Tibial artery (tissue), 4 donors: ENCODE measurements at regions not wholly inside any gene's neighbourhood (a gene's known extent, or its start where the extent isn't known, plus 50 kb on each side); places are given as distances from the start of the nearest gene placed in this dataset.
"Not testable (repeated sequence)": the region's sequence is repeated elsewhere in the genome, so short reads cannot be mapped to it uniquely, and the experiment has no call there.

Experiments
- DNase-seq, 2 donors: peaks; one replicate each; pipeline ENCODE4 v3.0.0-alpha.2; 2019
- H3K27ac ChIP-seq, 2 donors: fragments of 200-600 bp; sonication (generic) in 1 of 2; 1 replicate in 1 of 2; 2 replicates in 1 of 2; pipeline ENCODE4 v1.5.1; 2018 to 2019; ENCODE audit warnings: mild to moderate bottlenecking in 1 of 2
- H3K27me3 ChIP-seq, 2 donors: fragments of 200-600 bp; sonication (generic) in 1 of 2; one replicate each; pipeline versions ENCODE4 v1.5.1 to v1.6.0; 2016 to 2019
- H3K36me3 ChIP-seq, 3 donors: fragments of 200-600 bp; sonication (generic) in 2 of 3; one replicate each; pipeline ENCODE4 v1.5.1; 2016 to 2019; ENCODE audit warnings: mild to moderate bottlenecking in 2 of 3
- H3K4me1 ChIP-seq, 4 donors: fragments of 200-600 bp; sonication (generic) in 2 of 4; 1 replicate in 3 of 4; 2 replicates in 1 of 4; pipeline ENCODE4 v1.5.1; 2016 to 2019
- H3K4me3 ChIP-seq, 2 donors: fragments of 200-600 bp; sonication (generic) in 1 of 2; 1 replicate in 1 of 2; 2 replicates in 1 of 2; pipeline ENCODE4 v1.5.1; 2018 to 2019; ENCODE audit warnings: mild to moderate bottlenecking in 2 of 2
- H3K9me3 ChIP-seq, 3 donors: fragments of 200-600 bp; sonication (generic) in 1 of 3; one replicate each; pipeline ENCODE4 v1.5.1; 2016 to 2019
- CTCF ChIP-seq, 2 experiments: fragments of 200-600 bp in 1 of 2; fragments of 450-650 bp in 1 of 2; IDR thresholded peaks; one replicate each; pipeline ENCODE4 v1.5.1; 2017 to 2019; ENCODE audit warnings: antibody characterized with exemption in 2 of 2, mild to moderate bottlenecking in 1 of 2, moderate library complexity in 1 of 2
- intact Hi-C: fragments of 100-400 bp; cut with DNase I; formaldehyde crosslinking; loops from one replicate; pipeline ENCODE4 v1.15.0; 2023; ENCODE audit warnings: low total_unique reads

GRCh38 chr6:134665029-134665723 lies 284.7 kb downstream of the ALDH8A1 start:
- Histone ChIP-seq H3K4me1 (peaks cover 0 to 3% (median 0%) of the 10 kb centered on the region in 4 donors), H3K36me3 (no peaks in the 10 kb centered on the region), H3K27ac (no peak overlapping the region), H3K27me3 (no peaks in the 10 kb centered on the region), H3K9me3 (no peaks in the 10 kb centered on the region), H3K4me3 (no peak overlapping the region)
- TF ChIP-seq CTCF (IDR thresholded peaks at IDR 0.05): no peak
- no peak for DNase-seq
- intact Hi-C loops: no loop called here

GRCh38 chr6:134663800-134664535 lies 285.9 kb downstream of the ALDH8A1 start:
- no peak overlapping the region for H3K27ac ChIP-seq
- intact Hi-C loops: no loop called here
- TF ChIP-seq CTCF (IDR thresholded peaks at IDR 0.05): no peak

GRCh38 chr6:134663356-134663755 lies 286.5 kb downstream of the ALDH8A1 start:
- no peak for DNase-seq
- TF ChIP-seq CTCF (IDR thresholded peaks at IDR 0.05): no peak
- Histone ChIP-seq H3K36me3 (no peaks in the 10 kb centered on the region), H3K9me3 (no peaks in the 10 kb centered on the region), H3K4me3 (no peak overlapping the region), H3K27me3 (no peaks in the 10 kb centered on the region), H3K4me1 (peaks cover 0 to 3% (median 0%) of the 10 kb centered on the region in 4 donors), H3K27ac (no peak overlapping the region)
- intact Hi-C loops: no loop called here

More at GRCh38 chr6:134663800-134664535, 285.9 kb downstream of the ALDH8A1 start:
- Histone ChIP-seq H3K4me3 (no peak overlapping the region), H3K4me1 (peaks cover 0 to 3% (median 0%) of the 10 kb centered on the region in 4 donors), H3K36me3 (no peaks in the 10 kb centered on the region), H3K27me3 (no peaks in the 10 kb centered on the region), H3K9me3 (no peaks in the 10 kb centered on the region)
- no peak for DNase-seq

GRCh38 chr6:134662077-134662700 lies 287.7 kb downstream of the ALDH8A1 start:
- Histone ChIP-seq H3K27ac (no peak overlapping the region), H3K27me3 (no peaks in the 10 kb centered on the region), H3K36me3 (no peaks in the 10 kb centered on the region), H3K9me3 (no peaks in the 10 kb centered on the region), H3K4me3 (no peak overlapping the region), H3K4me1 (peaks cover 0 to 3% (median 0%) of the 10 kb centered on the region in 4 donors)
- no peak for TF ChIP-seq CTCF (IDR thresholded peaks at IDR 0.05)
- no peak for DNase-seq
- intact Hi-C loops: no loop called here

GRCh38 chr6:134659885-134660284 lies 290.0 kb downstream of the ALDH8A1 start:
- intact Hi-C loops: not testable (repeated sequence)

GRCh38 chr6:134658596-134658995 lies 291.3 kb downstream of the ALDH8A1 start:
- intact Hi-C loops: no loop called here

More at GRCh38 chr6:134659885-134660284, 290.0 kb downstream of the ALDH8A1 start:
- not testable (repeated sequence) for H3K4me1 ChIP-seq, H3K36me3 ChIP-seq, DNase-seq, H3K27me3 ChIP-seq, H3K27ac ChIP-seq, H3K4me3 ChIP-seq, H3K9me3 ChIP-seq

More at GRCh38 chr6:134658596-134658995, 291.3 kb downstream of the ALDH8A1 start:
- Histone ChIP-seq H3K36me3 (no peaks in the 10 kb centered on the region), H3K4me1 (peaks cover 0 to 3% (median 0%) of the 10 kb centered on the region in 4 donors), H3K27ac (no peak overlapping the region), H3K4me3 (no peak overlapping the region), H3K27me3 (no peaks in the 10 kb centered on the region), H3K9me3 (no peaks in the 10 kb centered on the region)
- no peak for TF ChIP-seq CTCF (IDR thresholded peaks at IDR 0.05)
- no peak for DNase-seq
